ENCODE measurements at regions not wholly inside any gene's neighbourhood (a gene's known extent, or its start where the extent isn't known, plus 50 kb on each side); places are given as distances from the start of the nearest gene placed in this dataset.

- Histone ChIP-seq H3K36me3 (ENCODE audit: low read length) (no peaks in the 10 kb centered on the region), H3K9me3 (ENCODE audit: insufficient read depth, low read length) (no peaks in the 10 kb centered on the region), H3K79me2 (ENCODE audit: insufficient read depth, low read length) (no peaks in the 10 kb centered on the region), H4K20me1 (ENCODE audit: low read depth, low read length) (no peaks in the 10 kb centered on the region), H3K9me2 (replicated peaks; ENCODE audit: insufficient read depth, low read length) (no peaks in the 10 kb centered on the region), H3K27ac (ENCODE audit: low read depth, low read length) (no peak overlapping the region), H2AFZ (ENCODE audit: low read depth, low read length, severe bottlenecking) (no peak overlapping the region), H3K27me3 (ENCODE audit: low read length) (no peaks in the 10 kb centered on the region), H3K4me3 (ENCODE audit: insufficient read depth, low read length, poor library complexity, severe bottlenecking) (no peak overlapping the region), H3K4me2 (ENCODE audit: low read depth, low read length, poor library complexity, severe bottlenecking) (no peak overlapping the region), H3K9ac (ENCODE audit: low read length) (no peak overlapping the region), H3F3A (ENCODE audit: insufficient read depth) (no peaks in the 10 kb centered on the region)
- TF ChIP-seq CTCF (IDR thresholded peaks at IDR 0.05; ENCODE audit: insufficient read depth, low read length, poor library complexity, severe bottlenecking) (no peak), EZH2phosphoT487 (conservative IDR thresholded peaks at IDR 0.05; ENCODE audit: low read length) (no peak)
Observed at GRCh38 chr9:101902051-101902450, 163.6 kb upstream of the GRIN3A start.

GRCh38 chr9:101897196-101897595 lies 158.7 kb upstream of the GRIN3A start:
- H3K27me3 ChIP-seq (ENCODE audit: low read length): no peaks in the 10 kb centered on the region
- no peak overlapping the region for H3K9ac ChIP-seq (ENCODE audit: low read length)
- H3K79me2 ChIP-seq (ENCODE audit: insufficient read depth, low read length): no peaks in the 10 kb centered on the region
- H4K20me1 ChIP-seq (ENCODE audit: low read depth, low read length): no peaks in the 10 kb centered on the region
- no peaks in the 10 kb centered on the region for H3F3A ChIP-seq (ENCODE audit: insufficient read depth)
- TF ChIP-seq CTCF (IDR thresholded peaks at IDR 0.05; ENCODE audit: insufficient read depth, low read length, poor library complexity, severe bottlenecking) (no peak), EZH2phosphoT487 (conservative IDR thresholded peaks at IDR 0.05; ENCODE audit: low read length) (no peak)
- H2AFZ ChIP-seq (ENCODE audit: low read depth, low read length, severe bottlenecking): no peak overlapping the region
- H3K27ac ChIP-seq (ENCODE audit: low read depth, low read length): no peak overlapping the region
- no peaks in the 10 kb centered on the region for H3K9me2 ChIP-seq (replicated peaks; ENCODE audit: insufficient read depth, low read length)
- no peak overlapping the region for H3K4me2 ChIP-seq (ENCODE audit: low read depth, low read length, poor library complexity, severe bottlenecking)
- no peaks in the 10 kb centered on the region for H3K36me3 ChIP-seq (ENCODE audit: low read length)
- no peaks in the 10 kb centered on the region for H3K9me3 ChIP-seq (ENCODE audit: insufficient read depth, low read length)
- H3K4me3 ChIP-seq (ENCODE audit: insufficient read depth, low read length, poor library complexity, severe bottlenecking): no peak overlapping the region

- Histone ChIP-seq H3K4me3 (ENCODE audit: insufficient read depth, low read length, poor library complexity, severe bottlenecking) (no peak overlapping the region), H3K4me2 (ENCODE audit: low read depth, low read length, poor library complexity, severe bottlenecking) (no peak overlapping the region), H3F3A (ENCODE audit: insufficient read depth) (no peaks in the 10 kb centered on the region), H3K36me3 (ENCODE audit: low read length) (no peaks in the 10 kb centered on the region), H3K9me2 (replicated peaks; ENCODE audit: insufficient read depth, low read length) (no peaks in the 10 kb centered on the region), H3K79me2 (ENCODE audit: insufficient read depth, low read length) (no peaks in the 10 kb centered on the region), H3K27ac (ENCODE audit: low read depth, low read length) (no peak overlapping the region), H3K9me3 (ENCODE audit: insufficient read depth, low read length) (no peaks in the 10 kb centered on the region), H3K9ac (ENCODE audit: low read length) (no peak overlapping the region), H3K27me3 (ENCODE audit: low read length) (no peaks in the 10 kb centered on the region), H4K20me1 (ENCODE audit: low read depth, low read length) (no peaks in the 10 kb centered on the region), H2AFZ (ENCODE audit: low read depth, low read length, severe bottlenecking) (no peak overlapping the region)
- TF ChIP-seq EZH2phosphoT487 (conservative IDR thresholded peaks at IDR 0.05; ENCODE audit: low read length): no peak
- TF ChIP-seq CTCF (IDR thresholded peaks at IDR 0.05; ENCODE audit: insufficient read depth, low read length, poor library complexity, severe bottlenecking): no peak
Observed at GRCh38 chr9:101893661-101894646, 155.5 kb upstream of the GRIN3A start.
